ENCODE measurements at regions not wholly inside any gene's neighbourhood (a gene's known extent, or its start where the extent isn't known, plus 50 kb on each side); places are given as distances from the start of the nearest gene placed in this dataset.

GRCh38 chr6:44731485-44732095 lies 344.1 kb downstream of the CDC5L start:
- no peaks in the 10 kb centered on the region for H3K27me3 ChIP-seq (ENCODE audit: insufficient read depth, low read length)
- H3K9me2 ChIP-seq (ENCODE audit: low read depth, low read length) = no peaks in the 10 kb centered on the region
- H3F3A ChIP-seq (ENCODE audit: insufficient read depth, low read length) = no peaks in the 10 kb centered on the region
- H3K4me1 ChIP-seq (ENCODE audit: insufficient read depth, low read length, severe bottlenecking) = no peaks in the 10 kb centered on the region
- H3K4me3 ChIP-seq (ENCODE audit: low read depth, low read length, poor library complexity, severe bottlenecking) = no peak overlapping the region
- H3K4me2 ChIP-seq (ENCODE audit: low read length) = no peak overlapping the region
- H2AFZ ChIP-seq (ENCODE audit: low read length) = no peak overlapping the region
- no peaks in the 10 kb centered on the region for H3K9me3 ChIP-seq (ENCODE audit: low read length)
- H3K9ac ChIP-seq (ENCODE audit: low read length) = no peak overlapping the region
- no peak overlapping the region for H3K27ac ChIP-seq (ENCODE audit: low read depth, low read length, poor library complexity, severe bottlenecking)
- TF ChIP-seq EZH2 (IDR thresholded peaks at IDR 0.05; ENCODE audit: borderline replicate concordance, low read length) = no peak
- no peaks in the 10 kb centered on the region for H3K79me2 ChIP-seq (ENCODE audit: insufficient read depth, low read length)
- H3K36me3 ChIP-seq (ENCODE audit: insufficient read depth, low read length) = no peaks in the 10 kb centered on the region
- no peaks in the 10 kb centered on the region for H4K20me1 ChIP-seq (ENCODE audit: insufficient read depth, low read length)

- H3K4me2 ChIP-seq (ENCODE audit: low read length) = no peak overlapping the region
- no peak overlapping the region for H2AFZ ChIP-seq (ENCODE audit: low read length)
- H3K9ac ChIP-seq (ENCODE audit: low read length) = no peak overlapping the region
- H3K4me1 ChIP-seq (ENCODE audit: insufficient read depth, low read length, severe bottlenecking) = no peaks in the 10 kb centered on the region
- H3K9me2 ChIP-seq (ENCODE audit: low read depth, low read length) = no peaks in the 10 kb centered on the region
- no peaks in the 10 kb centered on the region for H3K27me3 ChIP-seq (ENCODE audit: insufficient read depth, low read length)
- TF ChIP-seq CTCF (IDR thresholded peaks at IDR 0.05; ENCODE audit: low read length) = no peak
- no peak for TF ChIP-seq EZH2 (IDR thresholded peaks at IDR 0.05; ENCODE audit: borderline replicate concordance, low read length)
- H3K27ac ChIP-seq (ENCODE audit: low read depth, low read length, poor library complexity, severe bottlenecking) = no peak overlapping the region
- H3K4me3 ChIP-seq (ENCODE audit: low read depth, low read length, poor library complexity, severe bottlenecking) = no peak overlapping the region
- no peaks in the 10 kb centered on the region for H3K36me3 ChIP-seq (ENCODE audit: insufficient read depth, low read length)
- H3K79me2 ChIP-seq (ENCODE audit: insufficient read depth, low read length) = no peaks in the 10 kb centered on the region
- no peaks in the 10 kb centered on the region for H3K9me3 ChIP-seq (ENCODE audit: low read length)
- no peaks in the 10 kb centered on the region for H4K20me1 ChIP-seq (ENCODE audit: insufficient read depth, low read length)
- no peaks in the 10 kb centered on the region for H3F3A ChIP-seq (ENCODE audit: insufficient read depth, low read length)
Observed at GRCh38 chr6:44732243-44732642, 344.7 kb downstream of the CDC5L start.

GRCh38 chr6:44733126-44733525 lies 345.6 kb downstream of the CDC5L start:
- no peak overlapping the region for H3K4me3 ChIP-seq (ENCODE audit: low read depth, low read length, poor library complexity, severe bottlenecking)
- H3K79me2 ChIP-seq (ENCODE audit: insufficient read depth, low read length) = no peaks in the 10 kb centered on the region
- H3K9me3 ChIP-seq (ENCODE audit: low read length) = no peaks in the 10 kb centered on the region
- no peak overlapping the region for H3K9ac ChIP-seq (ENCODE audit: low read length)
- no peaks in the 10 kb centered on the region for H3K27me3 ChIP-seq (ENCODE audit: insufficient read depth, low read length)
- H3F3A ChIP-seq (ENCODE audit: insufficient read depth, low read length) = no peaks in the 10 kb centered on the region
- H3K4me1 ChIP-seq (ENCODE audit: insufficient read depth, low read length, severe bottlenecking) = no peaks in the 10 kb centered on the region
- H3K27ac ChIP-seq (ENCODE audit: low read depth, low read length, poor library complexity, severe bottlenecking) = no peak overlapping the region
- TF ChIP-seq EZH2 (IDR thresholded peaks at IDR 0.05; ENCODE audit: borderline replicate concordance, low read length) (no peak), CTCF (IDR thresholded peaks at IDR 0.05; ENCODE audit: low read length) (no peak)
- no peaks in the 10 kb centered on the region for H3K9me2 ChIP-seq (ENCODE audit: low read depth, low read length)
- H3K36me3 ChIP-seq (ENCODE audit: insufficient read depth, low read length) = no peaks in the 10 kb centered on the region
- H2AFZ ChIP-seq (ENCODE audit: low read length) = no peak overlapping the region
- no peak overlapping the region for H3K4me2 ChIP-seq (ENCODE audit: low read length)
- H4K20me1 ChIP-seq (ENCODE audit: insufficient read depth, low read length) = no peaks in the 10 kb centered on the region

GRCh38 chr6:44733868-44734267 lies 346.4 kb downstream of the CDC5L start:
- no peaks in the 10 kb centered on the region for H3K9me2 ChIP-seq (ENCODE audit: low read depth, low read length)
- H3K27me3 ChIP-seq (ENCODE audit: insufficient read depth, low read length) = no peaks in the 10 kb centered on the region
- H4K20me1 ChIP-seq (ENCODE audit: insufficient read depth, low read length) = no peaks in the 10 kb centered on the region
- H3K4me1 ChIP-seq (ENCODE audit: insufficient read depth, low read length, severe bottlenecking) = no peaks in the 10 kb centered on the region
- no peak overlapping the region for H3K4me3 ChIP-seq (ENCODE audit: low read depth, low read length, poor library complexity, severe bottlenecking)
- TF ChIP-seq CTCF (IDR thresholded peaks at IDR 0.05; ENCODE audit: low read length) (no peak), EZH2 (IDR thresholded peaks at IDR 0.05; ENCODE audit: borderline replicate concordance, low read length) (no peak)
- no peaks in the 10 kb centered on the region for H3F3A ChIP-seq (ENCODE audit: insufficient read depth, low read length)
- H3K9ac ChIP-seq (ENCODE audit: low read length) = no peak overlapping the region
- H3K36me3 ChIP-seq (ENCODE audit: insufficient read depth, low read length) = no peaks in the 10 kb centered on the region
- no peaks in the 10 kb centered on the region for H3K79me2 ChIP-seq (ENCODE audit: insufficient read depth, low read length)
- no peak overlapping the region for H3K4me2 ChIP-seq (ENCODE audit: low read length)
- no peak overlapping the region for H3K27ac ChIP-seq (ENCODE audit: low read depth, low read length, poor library complexity, severe bottlenecking)
- H2AFZ ChIP-seq (ENCODE audit: low read length) = no peak overlapping the region
- no peaks in the 10 kb centered on the region for H3K9me3 ChIP-seq (ENCODE audit: low read length)

Measured in OCI-LY1 (cell line).